ENCODE measurements at regions not wholly inside any gene's neighbourhood (a gene's known extent, or its start where the extent isn't known, plus 50 kb on each side); places are given as distances from the start of the nearest gene placed in this dataset.

GRCh38 chr12:107584563-107584962 lies 101.0 kb upstream of the PWP1 start:
- TF ChIP-seq ATF2 (tag by site-specific recombination; IDR thresholded peaks at IDR 0.05; ENCODE audit: low read depth), result no peak
- no peak for TF ChIP-seq ZFP41 (tag by site-specific recombination; IDR thresholded peaks at IDR 0.05; ENCODE audit: borderline replicate concordance)
- no peak for TF ChIP-seq ZNF48 (tag by site-specific recombination; IDR thresholded peaks at IDR 0.05)
- no peak for TF ChIP-seq PRDM10 (tag by site-specific recombination; IDR thresholded peaks at IDR 0.05)
- TF ChIP-seq ZNF311 (tag by site-specific recombination; IDR thresholded peaks at IDR 0.05; ENCODE audit: borderline replicate concordance), result no peak
- no peak for TF ChIP-seq ZNF791 (tag by site-specific recombination; IDR thresholded peaks at IDR 0.05)
- no peak for TF ChIP-seq CTCF (tag by site-specific recombination; IDR thresholded peaks at IDR 0.05)
- no peak for TF ChIP-seq ZNF24 (tag by site-specific recombination; IDR thresholded peaks at IDR 0.05)
- TF ChIP-seq SP2 (tag by site-specific recombination; IDR thresholded peaks at IDR 0.05), result no peak
